KMS-11 (cell line): ENCODE measurements at regions not wholly inside any gene's neighbourhood (a gene's known extent, or its start where the extent isn't known, plus 50 kb on each side); places are given as distances from the start of the nearest gene placed in this dataset.

ENCODE experiments used
- H2AFZ ChIP-seq: fragments of 200-600 bp; sonication (generic); 2 replicates; pipeline ENCODE4 v1.6.1; 2016; ENCODE audit warnings: antibody characterized with exemption, mixed run types, low read depth
- H3K27ac ChIP-seq: fragments of 200-600 bp; sonication (generic); 2 replicates; pipeline ENCODE4 v1.6.1; 2016; ENCODE audit warnings: mild to moderate bottlenecking, mixed run types
- H3K27me3 ChIP-seq: fragments of 200-600 bp; sonication (generic); 2 replicates; pipeline ENCODE4 v1.6.1; 2017; ENCODE audit warnings: mild to moderate bottlenecking, low read depth, mixed run types, moderate library complexity; ENCODE audit not compliant: insufficient read depth
- H3K36me3 ChIP-seq: fragments of 200-600 bp; sonication (generic); 2 replicates; pipeline ENCODE4 v1.6.1; 2017; ENCODE audit warnings: mild to moderate bottlenecking, mixed run types; ENCODE audit not compliant: insufficient read depth
- H3K4me1 ChIP-seq: fragments of 200-600 bp; sonication (generic); 2 replicates; pipeline ENCODE4 v1.6.1; 2016; ENCODE audit warnings: mild to moderate bottlenecking, low read depth, mixed run types; ENCODE audit not compliant: poor library complexity, severe bottlenecking
- H3K4me2 ChIP-seq: fragments of 200-600 bp; sonication (generic); 2 replicates; pipeline ENCODE4 v1.7.0; 2016; ENCODE audit warnings: mild to moderate bottlenecking, mixed run types
- H3K4me3 ChIP-seq: fragments of 200-600 bp; sonication (generic); IDR thresholded peaks from 2 replicates; pipeline ENCODE4 v1.6.1; 2017; ENCODE audit warnings: low read depth, low read length, mixed read lengths; ENCODE audit not compliant: insufficient read depth
- H3K79me2 ChIP-seq: fragments of 200-600 bp; sonication (generic); 2 replicates; pipeline ENCODE4 v1.6.1; 2016; ENCODE audit warnings: low read depth, mixed run types; ENCODE audit not compliant: insufficient read depth
- H3K9ac ChIP-seq: fragments of 200-600 bp; sonication (generic); 2 replicates; pipeline ENCODE4 v1.6.1; 2016; ENCODE audit warnings: mild to moderate bottlenecking, mixed run types
- H4K20me1 ChIP-seq: fragments of 200-600 bp; sonication (generic); 2 replicates; pipeline ENCODE4 v1.6.1; 2016; ENCODE audit warnings: mild to moderate bottlenecking, mixed run types; ENCODE audit not compliant: insufficient read depth
- CTCF ChIP-seq: fragments of 200-600 bp; sonication (generic); conservative IDR thresholded peaks from 2 replicates; pipeline ENCODE4 v1.6.1; 2017; ENCODE audit warnings: low read depth, mild to moderate bottlenecking, antibody characterized with exemption, low read length, moderate library complexity, mixed read lengths

- no peaks in the 10 kb centered on the region for H4K20me1 ChIP-seq
- no peak for TF ChIP-seq CTCF
- H3K4me1 ChIP-seq: no peaks in the 10 kb centered on the region
- H3K27ac ChIP-seq: no peak overlapping the region
- H3K27me3 ChIP-seq: no peaks in the 10 kb centered on the region
- H3K36me3 ChIP-seq: no peaks in the 10 kb centered on the region
- H3K4me2 ChIP-seq: no peak overlapping the region
- no peak overlapping the region for H3K4me3 ChIP-seq
- H3K79me2 ChIP-seq: no peaks in the 10 kb centered on the region
- no peak overlapping the region for H2AFZ ChIP-seq
- H3K9ac ChIP-seq: no peak overlapping the region
These were observed 174.4 kb upstream of the RADX start for GRCh38 chrX:106437407-106437806.

GRCh38 chrX:106450405-106450804 lies 161.4 kb upstream of the RADX start:
- H3K9ac ChIP-seq: no peak overlapping the region
- H3K27me3 ChIP-seq: no peaks in the 10 kb centered on the region
- no peaks in the 10 kb centered on the region for H3K79me2 ChIP-seq
- no peaks in the 10 kb centered on the region for H3K36me3 ChIP-seq
- no peaks in the 10 kb centered on the region for H3K4me1 ChIP-seq
- H3K4me2 ChIP-seq: no peak overlapping the region
- H3K27ac ChIP-seq: no peak overlapping the region
- H3K4me3 ChIP-seq: no peak overlapping the region
- TF ChIP-seq CTCF: no peak
- H4K20me1 ChIP-seq: no peaks in the 10 kb centered on the region
- H2AFZ ChIP-seq: no peak overlapping the region

- Histone ChIP-seq H4K20me1 (no peaks in the 10 kb centered on the region), H3K36me3 (no peaks in the 10 kb centered on the region), H3K9ac (no peak overlapping the region), H3K79me2 (no peaks in the 10 kb centered on the region), H2AFZ (no peak overlapping the region), H3K4me3 (no peak overlapping the region), H3K4me2 (no peak overlapping the region), H3K27ac (no peak overlapping the region), H3K27me3 (no peaks in the 10 kb centered on the region), H3K4me1 (no peaks in the 10 kb centered on the region)
- no peak for TF ChIP-seq CTCF
These were observed 159.8 kb upstream of the RADX start for GRCh38 chrX:106451933-106452332.

- no peaks in the 10 kb centered on the region for H3K4me1 ChIP-seq
- no peak overlapping the region for H3K9ac ChIP-seq
- no peaks in the 10 kb centered on the region for H3K36me3 ChIP-seq
- no peak overlapping the region for H3K4me3 ChIP-seq
- no peak overlapping the region for H3K27ac ChIP-seq
- H3K4me2 ChIP-seq: no peak overlapping the region
- H4K20me1 ChIP-seq: no peaks in the 10 kb centered on the region
- TF ChIP-seq CTCF: no peak
- H2AFZ ChIP-seq: no peak overlapping the region
- H3K79me2 ChIP-seq: no peaks in the 10 kb centered on the region
- no peaks in the 10 kb centered on the region for H3K27me3 ChIP-seq
These were observed 156.8 kb upstream of the RADX start for GRCh38 chrX:106454991-106455390.

GRCh38 chrX:106457802-106458201 lies 154.0 kb upstream of the RADX start:
- Histone ChIP-seq H3K4me3 (no peak overlapping the region), H3K79me2 (no peaks in the 10 kb centered on the region), H2AFZ (no peak overlapping the region), H3K36me3 (no peaks in the 10 kb centered on the region), H3K27me3 (no peaks in the 10 kb centered on the region), H4K20me1 (no peaks in the 10 kb centered on the region), H3K27ac (no peak overlapping the region), H3K4me1 (no peaks in the 10 kb centered on the region), H3K9ac (no peak overlapping the region), H3K4me2 (no peak overlapping the region)
- TF ChIP-seq CTCF: no peak
